ENCODE measurements at regions not wholly inside any gene's neighbourhood (a gene's known extent, or its start where the extent isn't known, plus 50 kb on each side); places are given as distances from the start of the nearest gene placed in this dataset.

DNA sequence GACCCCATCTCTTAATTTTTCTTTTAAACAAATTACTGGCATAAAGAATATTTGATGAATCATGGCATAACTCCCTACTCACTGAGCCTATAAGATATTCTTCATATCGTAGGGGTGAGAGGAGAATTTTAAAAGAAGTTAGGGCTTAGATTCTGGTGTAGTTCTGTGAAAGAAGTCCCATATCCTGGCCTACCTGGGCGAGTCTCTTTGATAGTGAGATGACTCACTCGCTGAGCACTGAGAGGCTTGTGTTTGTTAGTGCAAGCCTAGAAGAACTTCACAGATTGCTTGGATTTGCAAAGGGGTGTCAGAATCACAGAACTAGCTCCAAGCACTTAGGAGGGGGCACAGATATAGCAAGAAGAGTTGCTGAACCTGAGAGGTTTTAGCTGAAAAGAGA, 133.8 kb upstream of the TMC3 start:
- no peak for DNase-seq

DNA sequence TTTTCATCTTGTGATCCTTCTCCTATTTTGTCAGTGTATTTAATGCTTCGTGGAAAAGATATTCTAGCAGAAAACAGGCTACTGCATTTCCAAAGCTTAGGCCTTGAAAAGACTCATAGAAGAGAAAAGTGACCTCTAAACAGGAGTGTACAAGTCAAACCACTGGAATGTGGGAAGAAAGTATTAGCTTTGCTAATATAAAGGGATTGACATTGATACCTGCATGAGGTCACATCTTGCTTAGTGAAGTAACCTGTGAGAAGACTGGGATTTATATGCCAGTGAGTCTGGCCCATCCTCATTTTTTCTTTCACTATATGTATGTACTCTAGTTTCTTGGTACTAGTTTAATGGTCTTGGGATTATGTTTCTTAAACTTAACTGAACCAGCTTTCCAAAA, 132.9 kb upstream of the TMC3 start:
- DNase-seq = no peak

DNA sequence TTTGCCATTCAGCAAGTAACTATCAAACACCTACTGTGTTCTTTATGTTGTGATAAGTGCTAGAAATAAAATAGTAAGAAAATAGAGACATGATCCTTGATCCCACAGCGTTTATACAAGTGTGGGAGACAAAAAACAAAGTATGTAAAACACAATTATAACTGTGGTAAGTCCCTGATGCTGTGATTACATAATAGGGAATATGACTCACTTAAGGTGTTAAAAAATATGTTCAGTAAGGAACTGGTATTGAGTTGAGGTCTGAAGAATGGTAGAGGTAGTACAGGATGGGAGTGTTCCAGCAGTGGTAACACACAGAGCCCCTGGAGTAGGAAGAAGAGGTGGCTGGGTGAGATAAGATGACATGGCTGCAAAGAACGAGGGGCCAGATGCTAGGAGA, 132.1 kb upstream of the TMC3 start:
- no peak for DNase-seq

DNA sequence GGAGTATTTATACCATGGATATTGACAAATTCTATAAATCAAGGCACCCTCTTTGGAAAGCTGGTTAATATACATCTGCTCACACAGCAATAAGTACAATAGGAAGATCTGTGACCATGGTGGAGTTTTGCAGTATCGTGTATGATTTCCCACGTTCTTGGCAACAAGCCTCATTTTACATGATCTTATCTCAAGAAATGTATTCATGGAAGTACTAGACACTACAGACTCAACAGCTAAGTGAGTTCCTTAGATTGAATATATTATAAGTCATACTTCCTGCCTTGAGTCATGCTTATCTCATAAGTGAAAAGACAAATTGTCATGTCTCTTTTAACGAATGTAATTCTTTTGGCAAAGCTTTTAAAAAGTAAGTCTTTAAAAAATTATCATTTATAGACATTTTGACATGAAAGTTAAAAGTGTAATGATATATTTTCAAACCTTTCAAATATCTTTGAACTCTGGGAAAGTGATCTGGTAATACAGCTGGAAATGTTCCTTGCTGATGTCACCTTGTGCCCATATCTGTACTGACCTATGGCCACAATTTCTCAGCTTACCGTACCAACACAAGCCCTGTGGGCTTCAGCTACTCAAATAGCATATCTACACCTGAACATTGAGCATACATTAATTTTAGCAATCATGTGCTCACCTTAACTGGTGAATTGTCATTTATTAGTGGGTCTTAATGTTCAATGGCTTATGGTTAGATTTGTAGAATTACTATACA, 130.3 kb upstream of the TMC3 start:
- no peak for DNase-seq

DNA sequence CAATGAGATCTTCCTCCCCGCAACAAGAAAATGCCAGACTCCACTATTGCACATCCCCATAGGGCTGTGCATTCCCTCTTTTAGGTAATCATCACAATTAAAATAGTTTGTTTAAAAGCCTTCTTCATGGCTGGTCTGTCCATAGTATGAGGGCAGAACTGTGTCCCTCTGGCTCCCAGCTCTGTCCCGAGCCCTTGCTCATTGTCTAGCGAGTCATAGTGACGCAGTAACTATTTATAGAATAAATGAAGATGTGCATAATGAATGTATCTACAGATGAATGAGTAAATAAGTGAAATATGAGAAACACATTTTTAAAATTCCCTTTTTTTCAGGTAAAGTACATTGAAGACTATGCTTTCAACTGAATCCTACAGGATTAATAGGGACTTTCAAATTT, 128.4 kb upstream of the TMC3 start:
- DNase-seq = no peak

DNA sequence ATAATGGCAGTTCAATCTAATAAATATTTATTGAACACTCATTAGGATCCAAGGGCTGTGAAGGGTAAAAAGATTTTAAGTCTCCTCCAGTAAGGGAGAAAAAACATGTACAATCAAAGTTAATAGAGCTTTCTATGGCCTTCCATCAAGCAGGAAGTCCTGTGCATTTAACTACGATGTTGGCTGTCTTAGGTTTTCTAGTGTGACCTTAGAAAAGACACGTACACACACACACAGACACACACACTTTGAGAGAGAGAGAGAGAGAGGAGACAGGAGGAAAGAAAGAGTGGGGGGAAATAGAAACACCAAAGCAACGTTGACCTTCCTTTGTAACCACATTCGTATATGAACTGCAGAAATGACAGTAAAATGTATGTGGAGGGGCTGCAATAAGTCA, 126.1 kb upstream of the TMC3 start:
- no peak for DNase-seq

DNA sequence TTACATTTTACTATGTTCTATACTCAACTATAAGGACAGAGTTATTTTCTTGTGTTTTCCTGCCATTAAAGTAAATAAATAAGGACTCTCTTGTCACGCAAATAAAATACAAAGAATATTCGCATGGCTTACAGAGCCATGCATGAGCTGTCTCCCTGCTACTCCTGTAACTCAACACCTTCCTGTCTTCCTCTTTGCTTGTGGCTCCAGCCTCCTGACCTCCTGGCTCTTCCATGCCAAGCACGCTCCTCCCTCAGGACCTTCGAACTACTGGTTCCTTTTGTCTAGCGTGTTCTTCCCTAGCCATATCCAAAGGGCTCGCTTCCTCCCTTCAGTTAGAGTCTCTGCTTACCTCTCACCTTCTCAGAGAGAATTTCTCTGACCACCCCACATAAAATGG, 124.3 kb upstream of the TMC3 start:
- no peak for DNase-seq

DNA sequence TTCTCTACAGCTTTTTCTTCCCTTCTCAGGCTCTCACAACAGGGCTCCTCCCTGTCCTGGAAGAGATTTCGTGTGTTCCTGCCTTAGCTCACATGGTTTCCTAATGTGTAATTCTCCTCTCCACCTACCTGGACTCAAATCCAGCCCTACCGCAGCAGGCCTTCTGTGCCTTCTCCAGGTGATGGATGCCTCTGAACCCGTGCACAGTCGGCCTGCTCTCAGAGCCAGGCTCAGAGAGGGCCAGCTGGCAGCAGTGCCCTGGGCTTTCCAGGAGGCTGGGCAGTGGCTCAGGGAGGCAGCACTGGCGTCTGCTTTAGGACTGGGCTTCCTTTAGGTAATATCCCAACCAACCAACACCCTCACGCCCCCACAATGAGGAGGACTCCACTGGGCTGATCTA, 123.2 kb upstream of the TMC3 start:
- DNase-seq = no peak

DNA sequence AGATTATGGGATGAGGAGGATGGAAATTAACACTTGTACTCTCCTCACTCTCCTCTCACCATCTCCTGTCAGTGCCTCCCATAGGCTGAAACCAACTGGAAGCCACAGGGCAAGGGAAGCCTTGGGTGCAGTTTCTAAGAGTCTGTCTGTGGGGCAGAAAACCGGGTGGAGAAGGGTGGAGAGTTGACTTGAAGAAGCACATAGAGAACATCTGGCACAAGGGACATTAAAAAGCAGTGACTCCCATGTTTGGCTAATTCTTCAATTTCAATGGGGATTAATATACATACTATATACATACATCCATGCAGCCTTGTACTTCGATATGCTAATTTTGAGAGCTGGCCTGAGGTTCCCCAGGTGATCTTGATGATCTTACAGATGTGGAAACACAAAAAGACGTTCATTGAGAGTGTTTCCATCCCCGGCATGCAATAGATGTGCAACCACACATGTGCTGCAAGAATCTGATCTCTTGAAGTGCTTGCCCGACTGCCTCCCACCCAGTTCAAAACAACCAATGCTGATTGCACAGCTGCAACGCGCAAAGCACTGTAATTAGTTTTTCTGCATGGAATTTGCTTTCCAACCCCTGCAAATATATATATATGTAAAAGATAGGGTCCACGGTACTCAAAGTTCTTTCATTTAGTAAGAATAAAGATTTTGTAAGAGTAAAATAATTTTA, 121.9 kb upstream of the TMC3 start:
- no peak for DNase-seq

DNA sequence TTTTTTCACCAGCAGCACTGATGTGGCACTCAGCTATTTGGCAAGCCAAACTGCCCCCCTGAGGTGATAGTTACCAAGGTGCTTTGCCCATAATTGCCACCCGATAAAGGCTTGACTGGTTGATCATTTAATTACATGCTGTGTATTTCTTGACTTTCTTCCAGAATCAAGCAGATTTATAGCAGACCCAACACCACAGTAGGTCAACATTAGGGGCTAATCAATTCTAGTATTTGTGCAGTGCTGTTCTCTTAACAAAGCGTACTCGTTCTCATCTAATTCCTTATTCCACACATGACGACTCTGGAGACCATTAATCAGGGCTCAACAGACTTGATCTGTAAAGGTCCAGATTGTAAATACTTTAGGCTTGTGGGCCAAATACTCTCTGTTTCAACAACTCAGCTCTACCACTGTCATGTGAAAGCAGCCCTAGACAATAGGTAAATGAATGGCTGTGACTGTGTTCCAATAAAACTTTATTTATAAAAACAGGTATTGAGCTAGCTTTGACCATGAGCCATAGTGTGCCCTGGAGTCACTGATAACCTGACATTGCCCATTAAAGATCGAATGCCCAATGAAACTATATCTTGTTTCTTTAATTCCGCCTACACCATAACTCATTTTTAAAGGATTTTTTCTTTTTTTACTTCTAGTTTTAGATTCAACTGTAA, 119.1 kb upstream of the TMC3 start:
- DNase-seq = no peak

DNA sequence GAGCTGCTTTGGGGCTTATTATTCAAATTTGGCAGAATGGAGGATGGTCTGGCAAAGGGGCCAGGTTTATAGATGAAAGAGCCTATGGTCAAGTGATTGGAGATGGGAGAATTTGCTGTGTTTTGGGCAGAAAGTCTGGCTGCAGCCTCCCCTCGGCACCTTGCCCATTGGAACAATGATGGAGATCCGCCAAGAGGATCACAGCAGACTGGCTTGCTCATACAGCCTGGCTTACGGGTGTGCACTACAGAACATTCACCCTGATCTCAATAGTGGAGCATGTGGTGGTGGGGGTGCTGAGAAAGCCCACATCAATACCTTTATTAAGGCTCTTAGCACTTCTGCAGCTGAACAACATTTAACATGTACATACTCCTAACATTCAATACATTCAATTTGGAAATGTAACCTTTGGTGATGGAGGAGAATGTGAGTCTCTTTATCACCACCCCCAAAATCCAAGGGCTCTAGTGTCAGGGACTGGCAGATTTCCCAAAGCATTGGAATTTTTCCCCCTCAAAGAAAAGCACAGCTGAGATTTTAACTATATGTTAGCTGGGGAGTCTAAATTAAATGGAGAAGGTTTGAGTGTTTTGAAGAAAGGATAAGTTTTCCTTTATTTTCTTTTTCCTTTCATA, 118.4 kb upstream of the TMC3 start:
- DNase-seq = no peak

DNA sequence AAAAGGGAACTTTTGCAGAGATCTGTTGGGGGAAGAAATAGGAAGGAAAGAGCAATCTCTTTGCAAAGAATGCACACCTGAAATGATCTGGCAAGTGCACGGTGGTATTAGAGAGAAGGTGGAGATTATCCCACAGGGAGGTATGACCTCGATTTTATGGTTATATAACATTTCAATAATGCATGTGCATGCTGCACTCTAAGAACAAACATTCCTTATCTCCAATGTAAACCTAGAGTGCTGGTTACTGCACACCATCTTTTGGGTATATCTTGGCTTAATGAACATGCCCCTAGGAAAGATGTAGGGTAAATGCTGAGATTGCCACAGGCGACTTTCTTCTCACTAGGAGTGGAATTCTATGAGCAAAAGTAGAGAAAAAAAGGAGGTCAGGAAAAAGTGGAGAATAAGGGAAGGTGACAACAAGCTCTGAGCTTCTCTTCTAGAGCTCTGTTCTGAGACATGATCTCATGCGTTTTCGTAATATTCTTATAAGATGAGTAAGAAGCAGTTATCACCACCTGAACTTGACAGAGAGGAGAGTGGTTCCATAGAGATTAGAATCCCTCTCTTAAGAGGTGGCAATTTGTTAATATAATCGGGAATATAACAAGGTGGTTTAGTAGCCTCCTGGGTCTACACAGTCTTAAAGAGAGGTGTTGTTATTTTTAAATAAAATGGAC, 117.5 kb upstream of the TMC3 start:
- no peak for DNase-seq

DNA sequence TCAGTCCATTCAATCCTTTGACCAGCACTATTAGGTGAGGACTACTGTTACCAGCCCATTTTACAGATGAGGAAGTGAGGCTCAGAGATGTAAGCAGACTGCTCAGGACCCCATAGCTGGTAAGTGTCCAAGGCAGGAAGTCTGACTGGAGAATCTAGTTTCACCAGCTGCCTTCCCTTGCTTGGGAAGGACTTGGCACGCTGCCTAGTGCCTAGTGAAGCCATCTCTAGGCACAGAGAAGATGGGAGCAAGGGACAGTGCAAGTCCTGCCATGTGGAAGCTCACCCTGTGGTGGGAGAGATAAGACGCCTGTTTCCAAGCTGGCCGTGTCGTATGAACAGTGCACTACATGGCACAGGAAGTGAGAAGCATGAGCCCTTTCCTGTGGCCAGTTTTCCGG, 111.8 kb upstream of the TMC3 start:
- DNase-seq = no peak

DNA sequence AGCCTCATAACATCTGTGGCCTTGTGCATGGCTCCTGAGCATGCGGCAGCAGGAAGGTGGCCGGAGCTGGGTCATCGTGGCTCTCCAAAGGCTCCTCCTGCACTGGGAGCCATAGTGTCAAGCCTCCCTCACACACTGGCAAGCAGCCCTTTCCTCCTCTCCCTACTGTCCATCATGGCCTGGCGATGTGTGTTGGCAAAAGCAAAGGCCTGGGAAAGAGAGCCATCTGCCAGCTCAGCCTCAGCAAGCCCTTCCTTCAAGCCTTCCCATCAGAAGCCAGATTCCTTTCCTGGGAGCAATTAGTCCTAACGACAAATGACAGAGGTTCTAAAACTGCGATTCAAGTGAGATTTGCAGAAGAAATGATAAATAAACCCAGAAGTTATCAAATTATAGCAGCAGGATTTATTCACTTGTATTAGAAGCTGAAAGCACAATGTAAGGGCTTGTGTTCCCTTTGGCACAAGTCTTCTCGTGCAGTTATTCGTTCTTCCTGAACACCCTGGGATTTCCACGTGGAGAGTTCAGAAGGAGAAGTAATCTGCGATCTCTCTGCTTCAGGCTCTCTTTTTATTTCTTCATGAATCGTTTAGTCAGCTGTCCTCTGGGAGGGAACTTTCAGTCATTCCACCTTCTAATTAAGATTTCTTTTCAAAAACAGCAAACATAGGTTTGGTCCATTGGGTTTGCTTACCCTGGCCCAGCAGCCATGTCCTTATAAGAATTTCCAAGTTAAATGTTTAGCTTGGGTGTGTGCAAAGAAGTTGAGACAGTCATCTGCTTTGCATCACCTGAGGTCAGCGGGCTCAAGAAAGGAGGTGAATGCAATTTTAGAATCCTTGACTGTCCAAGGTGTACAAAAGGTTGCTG, 110.3 kb upstream of the TMC3 start:
- DNase-seq = no peak

DNA sequence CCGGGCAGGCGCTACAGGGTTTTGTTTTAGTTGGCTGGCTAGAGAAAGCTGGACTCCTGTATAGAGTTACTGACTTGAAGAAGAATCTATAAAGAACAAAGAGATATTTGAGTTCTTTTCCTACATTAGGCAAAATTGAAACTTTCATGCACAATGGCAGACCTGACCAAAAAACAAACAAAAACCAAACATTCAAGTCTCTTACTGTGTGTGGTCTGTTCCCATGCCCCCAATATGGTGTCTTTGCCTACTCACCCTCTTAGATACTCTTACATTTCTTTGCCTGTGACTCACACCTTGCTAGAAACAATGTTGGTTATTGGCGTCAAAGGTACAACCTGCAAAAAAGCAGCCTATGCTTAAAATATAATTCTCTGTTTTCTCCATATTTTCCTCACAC, 109.5 kb upstream of the TMC3 start:
- no peak for DNase-seq

DNA sequence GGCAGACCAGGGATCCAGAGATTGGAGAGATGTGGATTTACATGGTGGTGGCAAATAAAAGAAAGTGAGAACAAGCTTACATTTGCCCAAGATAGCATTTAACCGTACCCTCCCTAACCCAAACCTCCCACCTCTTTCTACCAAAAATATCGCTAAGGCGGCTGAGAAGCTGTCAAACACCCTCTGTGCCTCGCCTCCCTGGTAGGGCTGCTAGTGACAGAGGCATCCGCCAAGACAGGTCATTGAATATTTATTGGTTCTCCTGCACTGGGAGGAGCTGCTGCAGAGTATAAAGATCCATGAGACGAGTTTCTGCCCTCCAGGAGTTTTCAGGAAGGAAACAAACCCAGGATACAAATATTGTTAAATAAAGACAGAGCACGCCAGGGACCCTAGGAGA, 107.3 kb upstream of the TMC3 start:
- no peak for DNase-seq

DNA sequence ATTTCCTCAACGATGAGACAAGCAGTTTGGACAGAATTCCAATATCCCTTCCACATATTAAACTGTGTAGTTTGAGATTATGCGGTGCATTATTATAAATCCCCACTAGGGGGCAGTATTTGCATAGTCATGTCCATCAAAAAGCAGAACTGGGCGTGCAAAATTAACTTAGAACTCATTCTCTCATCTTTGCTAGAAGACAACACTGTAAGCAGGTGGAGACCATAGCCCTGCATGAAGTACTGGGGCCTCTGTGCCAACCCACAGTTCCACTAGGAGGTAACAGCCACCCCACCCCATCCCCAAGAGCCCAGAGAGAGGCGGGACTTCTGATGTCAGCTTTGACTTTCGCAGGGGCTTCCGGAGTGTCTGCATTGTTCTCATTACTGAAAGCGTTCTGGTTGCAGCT, 106.6 kb upstream of the TMC3 start:
- DNase-seq = peak; percentile 28

DNA sequence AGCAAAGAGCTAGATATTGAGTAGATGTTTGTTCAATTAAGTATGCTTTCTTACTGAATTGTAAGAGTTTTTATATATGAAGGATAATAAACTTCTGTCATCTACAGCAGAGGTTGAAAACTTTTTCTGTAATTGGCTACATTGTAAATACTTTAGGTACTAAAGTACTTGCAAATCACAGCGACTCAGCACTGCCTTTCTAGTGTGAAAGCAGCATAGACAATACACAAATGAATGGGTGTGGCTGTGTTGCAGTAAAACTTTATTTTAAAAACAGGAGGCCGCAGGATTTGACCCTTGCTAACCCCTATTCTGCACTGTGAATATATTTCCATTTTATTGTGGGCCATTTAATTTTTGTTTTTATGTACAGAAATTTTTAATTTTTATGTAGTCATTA, 104.3 kb upstream of the TMC3 start:
- no peak for DNase-seq

DNA sequence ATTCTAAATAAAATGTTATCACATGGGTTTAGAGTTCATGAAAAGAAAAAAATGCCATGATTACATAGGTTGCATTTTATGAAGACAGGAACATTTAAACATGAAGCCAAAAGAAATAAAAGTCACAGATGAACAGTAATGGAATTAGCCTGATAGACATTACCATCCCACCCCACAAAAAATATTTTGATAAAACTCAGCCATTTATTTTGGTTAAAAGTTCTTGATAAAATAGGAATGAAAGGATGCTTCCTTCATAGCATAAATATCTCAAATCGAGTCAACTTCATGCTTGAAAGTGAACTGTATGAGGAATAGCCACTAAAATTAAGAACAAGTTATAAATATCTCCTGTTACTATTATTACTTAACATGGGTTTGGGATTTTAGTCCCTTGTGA, 101.9 kb upstream of the TMC3 start:
- no peak for DNase-seq

DNA sequence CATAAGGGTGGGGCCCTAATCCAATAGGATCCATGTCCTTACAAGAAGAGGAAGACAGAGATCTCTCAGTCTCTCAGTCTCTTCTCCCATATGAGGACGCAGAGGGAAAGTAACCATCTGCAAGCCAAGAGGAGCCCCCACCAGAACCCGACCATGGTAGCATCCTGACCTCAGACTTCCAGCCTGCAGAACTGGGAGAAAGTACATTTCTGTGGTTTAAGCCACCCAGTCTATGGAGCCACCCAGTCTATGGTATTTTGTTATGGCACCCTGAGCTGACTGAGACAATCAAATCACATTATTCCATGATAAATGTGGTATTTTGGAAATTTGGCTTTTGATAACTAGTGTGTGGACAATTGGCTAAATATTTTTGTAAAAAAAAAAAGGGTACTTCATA, 101.5 kb upstream of the TMC3 start:
- DNase-seq = no peak

DNA sequence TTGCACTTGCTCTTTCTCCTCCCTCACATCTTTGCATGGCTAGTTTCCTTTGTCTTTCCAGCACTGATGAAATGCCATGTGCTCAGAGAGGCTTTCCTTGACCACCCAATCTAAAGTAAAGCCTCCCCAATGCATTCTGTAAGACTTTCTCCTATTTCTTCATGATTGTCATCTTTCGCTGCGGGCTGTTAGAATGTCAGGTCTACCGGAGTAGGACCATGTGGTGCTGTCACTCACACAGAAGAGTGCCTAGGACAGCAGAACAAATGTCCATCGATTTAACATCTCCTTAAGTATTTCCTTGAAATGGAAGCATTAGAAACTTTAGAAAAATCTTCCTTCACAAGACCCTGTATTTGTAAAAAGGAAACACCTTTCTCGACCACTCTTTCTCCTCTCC, 99.9 kb upstream of the TMC3 start:
- DNase-seq = no peak

DNA sequence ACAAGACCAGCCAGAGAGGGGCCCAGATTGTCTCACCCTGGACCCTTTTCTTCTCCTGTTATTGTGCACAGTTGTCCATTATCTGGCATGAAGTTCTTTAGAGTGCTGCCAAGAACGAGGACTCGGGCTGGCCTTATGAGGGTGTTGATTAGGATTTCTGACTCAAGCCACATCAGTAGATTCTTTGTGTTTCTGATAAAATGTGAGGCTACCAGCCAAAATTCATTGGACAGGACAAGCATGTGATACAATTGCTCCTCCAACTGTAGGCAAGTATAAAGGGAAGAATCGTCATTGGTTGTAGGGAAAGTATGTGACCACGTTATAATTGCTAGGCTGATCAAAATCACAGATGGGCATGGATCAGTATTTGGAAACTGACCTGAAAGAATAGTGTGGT, 99.2 kb upstream of the TMC3 start:
- DNase-seq = no peak

All from NCI-H2107 (cell line).